ENCODE measurements at regions not wholly inside any gene's neighbourhood (a gene's known extent, or its start where the extent isn't known, plus 50 kb on each side); places are given as distances from the start of the nearest gene placed in this dataset.

GRCh38 chr20:48041078-48041780 is 255.9 kb upstream of the SULF2 start:
- TF ChIP-seq CTCF (conservative IDR thresholded peaks at IDR 0.05) (no peak), ZFX (IDR thresholded peaks at IDR 0.05) (no peak)

Measured in C4-2B (cell line).